Prostate gland (tissue), 2 donors: ENCODE measurements at regions not wholly inside any gene's neighbourhood (a gene's known extent, or its start where the extent isn't known, plus 50 kb on each side); places are given as distances from the start of the nearest gene placed in this dataset.

Experiments used
- DNase-seq: peaks from one replicate; pipeline ENCODE4 v3.0.0-alpha.2; 2019; ENCODE audit warnings: low spot score
- H3K27ac ChIP-seq, 2 donors: fragments of 200-600 bp; sonication (generic); 2 replicates each; pipeline ENCODE4 v1.5.1; 2017 to 2019
- H3K27me3 ChIP-seq: fragments of 200-600 bp; sonication (generic); replicated peaks from 2 replicates; pipeline ENCODE4 v1.5.1; 2019; ENCODE audit not compliant: insufficient read depth
- H3K36me3 ChIP-seq, 2 donors: fragments of 200-600 bp; sonication (generic); 1 replicate in 1 of 2; 2 replicates in 1 of 2; pipeline versions ENCODE4 v1.5.1 to v1.8.1; 2017 to 2019
- H3K4me1 ChIP-seq: fragments of 200-600 bp; sonication (generic); replicated peaks from 2 replicates; pipeline ENCODE4 v1.5.1; 2019
- H3K4me3 ChIP-seq, 2 donors: fragments of 200-600 bp; sonication (generic); 2 replicates each; pipeline ENCODE4 v1.5.1; 2017 to 2019
- H3K9me3 ChIP-seq: fragments of 200-600 bp; sonication (generic); 2 replicates; pipeline ENCODE4 v1.5.1; 2017
- POLR2A ChIP-seq: fragments of 450-650 bp; IDR thresholded peaks from one replicate; pipeline ENCODE4 v1.6.1; 2016; ENCODE audit warnings: antibody characterized with exemption, mild to moderate bottlenecking
- POLR2AphosphoS5 ChIP-seq: sonication (generic); formaldehyde crosslinking; IDR thresholded peaks from one replicate; pipeline ENCODE4 v1.6.1; 2017; ENCODE audit warnings: antibody characterized with exemption
- WGBS: methylation state at CpG from one replicate; pipeline ENCODE4 v1.1.5; 2018; 5-methylcytosine and 5-hydroxymethylcytosine counted together
- intact Hi-C: fragments of 100-400 bp; cut with DNase I; formaldehyde crosslinking; loops from one replicate; pipeline ENCODE4 v1.14.2; 2022
- TF ChIP-seq, protein P1 (sequence below), 4 experiments: fragments of 200-600 bp in 2 of 4; fragments of 450-650 bp in 2 of 4; sonication (generic) in 2 of 4; IDR thresholded peaks; 1 replicate in 3 of 4; 2 replicates in 1 of 4; pipeline ENCODE4 v1.5.1; 2016 to 2019; ENCODE audit warnings: antibody characterized with exemption in 4 of 4, mild to moderate bottlenecking in 2 of 4, moderate library complexity in 2 of 4

DNA sequence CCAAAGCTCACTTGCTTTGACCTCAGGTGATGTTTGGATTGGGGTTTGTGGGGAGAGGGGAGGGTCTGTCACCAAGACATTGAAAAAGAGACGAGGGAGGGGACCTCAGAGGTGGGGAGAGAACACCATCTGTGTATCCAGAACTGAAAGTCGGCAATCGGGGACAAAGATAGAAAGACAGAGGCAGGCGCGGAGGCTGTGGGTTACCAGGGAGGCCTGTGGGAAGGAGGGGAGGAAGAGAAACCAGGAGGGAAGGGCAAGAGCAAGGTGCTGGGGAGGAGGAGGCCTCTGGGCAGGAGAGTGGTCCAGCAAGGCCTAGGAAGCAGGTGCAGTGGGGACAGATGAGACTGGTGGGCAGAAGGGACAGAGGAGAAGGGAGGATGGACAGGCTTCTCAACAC lies 211.2 kb downstream of the CDC5L start:
- Histone ChIP-seq H3K27ac (no peak overlapping the region), H3K27me3 (no peaks in the 10 kb centered on the region), H3K4me1 (no peaks in the 10 kb centered on the region), H3K4me3 (no peak overlapping the region), H3K9me3 (no peaks in the 10 kb centered on the region), H3K36me3 (no peaks in the 10 kb centered on the region)
- WGBS: 73% methylated on average over 5 of the region's 5 CpGs
- DNase-seq: no peak
- intact Hi-C loops: no loop called here
- TF ChIP-seq POLR2A (no peak), POLR2AphosphoS5 (no peak)
- TF ChIP-seq, protein P1, sequence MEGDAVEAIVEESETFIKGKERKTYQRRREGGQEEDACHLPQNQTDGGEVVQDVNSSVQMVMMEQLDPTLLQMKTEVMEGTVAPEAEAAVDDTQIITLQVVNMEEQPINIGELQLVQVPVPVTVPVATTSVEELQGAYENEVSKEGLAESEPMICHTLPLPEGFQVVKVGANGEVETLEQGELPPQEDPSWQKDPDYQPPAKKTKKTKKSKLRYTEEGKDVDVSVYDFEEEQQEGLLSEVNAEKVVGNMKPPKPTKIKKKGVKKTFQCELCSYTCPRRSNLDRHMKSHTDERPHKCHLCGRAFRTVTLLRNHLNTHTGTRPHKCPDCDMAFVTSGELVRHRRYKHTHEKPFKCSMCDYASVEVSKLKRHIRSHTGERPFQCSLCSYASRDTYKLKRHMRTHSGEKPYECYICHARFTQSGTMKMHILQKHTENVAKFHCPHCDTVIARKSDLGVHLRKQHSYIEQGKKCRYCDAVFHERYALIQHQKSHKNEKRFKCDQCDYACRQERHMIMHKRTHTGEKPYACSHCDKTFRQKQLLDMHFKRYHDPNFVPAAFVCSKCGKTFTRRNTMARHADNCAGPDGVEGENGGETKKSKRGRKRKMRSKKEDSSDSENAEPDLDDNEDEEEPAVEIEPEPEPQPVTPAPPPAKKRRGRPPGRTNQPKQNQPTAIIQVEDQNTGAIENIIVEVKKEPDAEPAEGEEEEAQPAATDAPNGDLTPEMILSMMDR (IDR thresholded peaks at IDR 0.05): no peak

DNA sequence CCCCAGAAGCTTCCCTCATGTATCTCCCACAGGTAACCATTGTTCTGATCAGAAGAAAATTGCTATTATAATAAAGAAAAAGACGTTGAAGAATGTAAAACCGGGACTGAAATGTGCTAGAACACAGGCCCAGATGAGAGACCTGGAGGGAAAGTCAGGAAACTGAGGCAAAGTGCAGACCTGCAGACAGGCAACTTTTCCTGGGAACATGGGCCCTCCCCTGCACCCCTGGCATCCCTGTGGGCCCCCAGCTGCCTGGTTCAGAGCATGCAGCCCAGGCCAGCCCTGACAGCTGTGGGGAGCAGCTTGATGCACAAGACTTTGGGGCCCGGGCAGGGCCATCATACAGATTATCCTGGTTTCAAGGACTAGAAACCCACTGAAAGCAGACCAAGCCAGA lies 212.2 kb downstream of the CDC5L start:
- DNase-seq: no peak
- Histone ChIP-seq H3K36me3 (no peaks in the 10 kb centered on the region), H3K4me1 (no peaks in the 10 kb centered on the region), H3K9me3 (no peaks in the 10 kb centered on the region), H3K27me3 (no peaks in the 10 kb centered on the region), H3K27ac (no peak overlapping the region), H3K4me3 (no peak overlapping the region)
- 86% methylated on average over 3 of the region's 3 CpGs for WGBS
- intact Hi-C loops: no loop called here
- TF ChIP-seq POLR2AphosphoS5: no peak
- TF ChIP-seq, protein P1 (IDR thresholded peaks at IDR 0.05): no peak
- TF ChIP-seq POLR2A: no peak

DNA sequence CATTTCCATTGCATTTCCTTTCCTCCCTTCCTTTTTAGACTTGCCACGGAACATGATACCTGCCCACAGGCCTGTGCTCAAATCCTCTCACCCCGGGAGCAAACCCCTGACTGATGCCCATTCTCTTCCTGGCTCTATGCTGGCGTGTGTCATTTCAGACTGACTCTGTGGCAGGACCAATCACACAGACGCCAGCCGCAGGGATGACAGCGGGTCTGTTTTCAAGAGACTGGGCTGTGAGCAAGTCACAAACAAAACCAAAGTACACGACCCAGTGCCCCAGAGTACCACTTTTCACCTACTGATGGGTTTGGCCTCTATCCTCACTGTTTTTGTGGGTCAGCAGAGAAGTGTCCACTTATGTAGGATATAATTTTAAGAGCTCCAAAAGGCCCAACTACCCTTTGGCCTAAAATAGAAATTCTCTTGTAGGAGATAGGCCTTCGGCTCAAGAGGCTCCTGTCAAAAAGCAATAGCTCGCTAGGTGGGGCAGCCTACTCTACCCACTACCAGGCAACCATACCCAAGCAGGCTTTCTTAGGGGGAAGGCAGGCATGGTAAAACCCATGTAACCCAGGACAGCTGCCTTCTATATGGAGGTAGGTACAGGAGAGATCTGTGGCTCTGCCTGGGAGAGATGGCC lies 215.7 kb downstream of the CDC5L start:
- WGBS: 84% methylated on average over 9 of the region's 9 CpGs
- no peak for DNase-seq
- Histone ChIP-seq H3K27me3 (no peaks in the 10 kb centered on the region), H3K4me1 (no peaks in the 10 kb centered on the region), H3K9me3 (no peaks in the 10 kb centered on the region), H3K36me3 (no peaks in the 10 kb centered on the region), H3K4me3 (no peak overlapping the region), H3K27ac (no peak overlapping the region)
- TF ChIP-seq POLR2AphosphoS5 (no peak), POLR2A (no peak)
- TF ChIP-seq, protein P1 (IDR thresholded peaks at IDR 0.05): no peak
- intact Hi-C loops: no loop called here

DNA sequence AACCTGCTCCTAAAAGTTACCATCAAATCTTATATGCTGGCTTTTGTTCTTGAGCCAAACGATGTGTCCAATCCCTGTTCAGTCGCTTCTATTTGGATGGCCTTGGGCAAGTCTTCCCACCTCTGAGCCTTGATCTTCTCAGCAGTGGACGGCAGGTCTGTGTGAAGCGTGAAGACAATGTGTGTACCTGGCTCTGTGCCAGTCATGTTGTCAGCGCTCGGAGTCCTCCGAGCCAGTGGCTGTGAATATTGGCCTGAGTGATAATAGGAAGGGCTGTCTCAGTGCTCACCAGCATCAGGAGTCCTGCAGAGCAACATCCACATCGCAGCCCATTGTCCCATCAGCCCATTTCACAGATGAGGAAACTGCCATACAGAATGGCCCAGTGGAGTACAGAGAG lies 219.0 kb downstream of the CDC5L start:
- no peaks in the 10 kb centered on the region for H3K4me1 ChIP-seq
- intact Hi-C loops: no loop called here
- TF ChIP-seq POLR2A: no peak
- no peaks in the 10 kb centered on the region for H3K27me3 ChIP-seq
- H3K27ac ChIP-seq: no peak overlapping the region
- no peaks in the 10 kb centered on the region for H3K36me3 ChIP-seq
- no peaks in the 10 kb centered on the region for H3K9me3 ChIP-seq
- WGBS: 48% methylated on average over 8 of the region's 8 CpGs
- H3K4me3 ChIP-seq: no peak overlapping the region
- peak; percentile 9 for DNase-seq

DNA sequence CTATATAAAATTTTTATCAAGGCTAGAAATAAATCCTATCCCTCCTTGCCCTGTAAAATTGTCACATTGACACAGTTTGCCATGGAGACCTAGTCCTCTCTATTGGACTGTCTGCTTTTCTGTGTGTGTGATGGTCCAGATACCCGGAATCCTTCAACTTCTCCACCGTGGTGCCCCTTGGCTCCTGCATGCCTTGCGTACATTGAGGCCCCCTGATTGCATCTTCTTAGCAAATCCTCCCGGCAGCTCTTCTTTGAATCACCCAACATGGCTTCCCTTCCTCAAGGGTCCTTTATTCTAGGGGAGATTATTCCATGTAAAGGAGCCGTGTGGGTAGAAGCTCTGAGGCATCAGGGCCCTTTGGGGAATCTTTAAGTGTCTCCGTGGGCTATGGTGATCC lies 219.5 kb downstream of the CDC5L start:
- DNase-seq: no peak
- Histone ChIP-seq H3K4me3 (no peak overlapping the region), H3K27me3 (no peaks in the 10 kb centered on the region), H3K36me3 (no peaks in the 10 kb centered on the region), H3K4me1 (no peaks in the 10 kb centered on the region), H3K9me3 (no peaks in the 10 kb centered on the region), H3K27ac (no peak overlapping the region)
- TF ChIP-seq POLR2AphosphoS5 (no peak), POLR2A (no peak)
- TF ChIP-seq, protein P1 (IDR thresholded peaks at IDR 0.05): no peak
- intact Hi-C loops: no loop called here
- 81% methylated on average over 6 of the region's 6 CpGs for WGBS
